Stimulated activated CD4-positive, alpha-beta T cell treated with anti-CD3 and anti-CD28 coated beads, TNF-alpha, amount 100 ng/mL, for 4 hours (primary cell): ENCODE measurements at regions not wholly inside any gene's neighbourhood (a gene's known extent, or its start where the extent isn't known, plus 50 kb on each side); places are given as distances from the start of the nearest gene placed in this dataset.
"Not testable (repeated sequence)": the region's sequence is repeated elsewhere in the genome, so short reads cannot be mapped to it uniquely, and the experiment has no call there.

Experiments used
- DNase-seq, 3 experiments: peaks; one replicate each; pipeline ENCODE4 v3.0.0-alpha.2; 2020; ENCODE audit warnings: low read depth in 3 of 3

GRCh38 chr4:17064959-17065358 is 166.5 kb upstream of the LDB2 start:
- no peak for DNase-seq

- DNase-seq: no peak
Measured at GRCh38 chr4:17063888-17064287, 165.4 kb upstream of the LDB2 start.

GRCh38 chr4:17060230-17060629 is 161.8 kb upstream of the LDB2 start:
- no peak for DNase-seq

GRCh38 chr4:17058916-17059741 is 160.7 kb upstream of the LDB2 start:
- DNase-seq: no peak

GRCh38 chr4:17058536-17058915 is 160.1 kb upstream of the LDB2 start:
- DNase-seq: no peak

- DNase-seq: no peak
Measured at GRCh38 chr4:17057035-17057434, 158.6 kb upstream of the LDB2 start.

- DNase-seq: no peak
Measured at GRCh38 chr4:17055788-17056187, 157.3 kb upstream of the LDB2 start.

GRCh38 chr4:17045866-17046265 is 147.4 kb upstream of the LDB2 start:
- DNase-seq: no peak

- no peak for DNase-seq
Measured at GRCh38 chr4:17038510-17039176, 140.2 kb upstream of the LDB2 start.

- no peak for DNase-seq
Measured at GRCh38 chr4:17033768-17034181, 135.3 kb upstream of the LDB2 start.

GRCh38 chr4:17033025-17033767 is 134.8 kb upstream of the LDB2 start:
- no peak for DNase-seq

- DNase-seq: no peak
Measured at GRCh38 chr4:17030543-17030942, 132.1 kb upstream of the LDB2 start.

- no peak for DNase-seq
Measured at GRCh38 chr4:17029964-17030363, 131.5 kb upstream of the LDB2 start.

- no peak for DNase-seq
Measured at GRCh38 chr4:17029432-17029831, 131.0 kb upstream of the LDB2 start.

- DNase-seq: no peak
Measured at GRCh38 chr4:17027495-17027894, 129.1 kb upstream of the LDB2 start.

GRCh38 chr4:17024425-17024824 is 126.0 kb upstream of the LDB2 start:
- no peak for DNase-seq

- no peak for DNase-seq
Measured at GRCh38 chr4:17020901-17021300, 122.5 kb upstream of the LDB2 start.

GRCh38 chr4:17020451-17020850 is 122.0 kb upstream of the LDB2 start:
- DNase-seq: no peak

- not testable (repeated sequence) for DNase-seq
Measured at GRCh38 chr4:17018621-17019020, 120.2 kb upstream of the LDB2 start.

- DNase-seq: no peak
Measured at GRCh38 chr4:17018013-17018412, 119.6 kb upstream of the LDB2 start.

- no peak for DNase-seq
Measured at GRCh38 chr4:17013382-17014006, 115.0 kb upstream of the LDB2 start.

GRCh38 chr4:17012451-17012850 is 114.0 kb upstream of the LDB2 start:
- no peak for DNase-seq
